ACC112 (cell line): ENCODE measurements at regions not wholly inside any gene's neighbourhood (a gene's known extent, or its start where the extent isn't known, plus 50 kb on each side); places are given as distances from the start of the nearest gene placed in this dataset.

Experiments used
- H2AFZ ChIP-seq: fragments of 200-600 bp; sonication (generic); one replicate; pipeline ENCODE4 v1.6.0; 2017; ENCODE audit warnings: antibody characterized with exemption, low read length; ENCODE audit not compliant: unreplicated experiment
- H3K27ac ChIP-seq: fragments of 200-600 bp; sonication (generic); 2 replicates; pipeline ENCODE4 v1.5.1; 2014; ENCODE audit warnings: low read depth, mild to moderate bottlenecking, antibody characterized with exemption, low read length, moderate library complexity
- H3K27me3 ChIP-seq: fragments of 200-600 bp; sonication (generic); 2 replicates; pipeline ENCODE4 v1.6.1; 2014; ENCODE audit warnings: mild to moderate bottlenecking, antibody characterized with exemption, low read length, moderate library complexity, mixed read lengths; ENCODE audit not compliant: insufficient read depth
- H3K36me3 ChIP-seq: fragments of 200-600 bp; sonication (generic); 2 replicates; pipeline ENCODE4 v1.6.1; 2016; ENCODE audit warnings: mild to moderate bottlenecking, antibody characterized with exemption, low read length, moderate library complexity, mixed read lengths; ENCODE audit not compliant: insufficient read depth
- H3K4me1 ChIP-seq: fragments of 200-600 bp; sonication (generic); one replicate; pipeline ENCODE4 v1.6.1; 2016; ENCODE audit warnings: low read length, mixed read lengths; ENCODE audit not compliant: insufficient read depth, unreplicated experiment, control insufficient read depth
- H3K4me3 ChIP-seq: fragments of 200-600 bp; sonication (generic); 2 replicates; pipeline ENCODE4 v1.5.1; 2014; ENCODE audit warnings: mild to moderate bottlenecking, low read depth, low read length
- H3K79me2 ChIP-seq: fragments of 200-600 bp; sonication (generic); one replicate; pipeline ENCODE4 v1.6.0; 2016; ENCODE audit warnings: low read length; ENCODE audit not compliant: control insufficient read depth, unreplicated experiment, insufficient read depth

DNA sequence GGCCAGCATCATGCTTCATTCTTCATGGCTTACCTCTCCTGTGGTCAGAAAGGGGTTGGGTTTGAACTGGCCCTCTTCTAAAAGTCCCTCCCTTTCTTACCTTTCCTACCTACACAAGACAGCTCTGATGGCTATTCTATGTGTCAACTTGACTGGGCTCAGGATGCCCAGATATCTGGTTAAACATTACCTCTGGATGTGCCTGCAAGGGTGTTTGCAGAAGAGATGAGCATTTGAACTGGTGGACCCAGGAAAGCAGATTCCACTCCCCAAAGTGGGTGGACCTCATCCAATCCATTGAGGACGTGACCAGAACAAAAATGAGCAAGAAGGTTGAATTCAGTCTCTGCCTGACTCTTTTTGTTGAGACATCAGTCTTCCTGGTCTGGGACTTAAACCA, 79.0 kb upstream of the TCF7L2 start:
- no peak overlapping the region for H3K4me3 ChIP-seq
- 0 out of 2 replicates have a peak, but pooled peaks cover 4% of the 10 kb centered on the region for H3K36me3 ChIP-seq
- H3K27ac ChIP-seq = no peak overlapping the region
- H3K79me2 ChIP-seq = no peaks in the 10 kb centered on the region
- H3K4me1 ChIP-seq = peaks cover 7% of the 10 kb centered on the region
- no peaks in the 10 kb centered on the region for H3K27me3 ChIP-seq
- H2AFZ ChIP-seq = no peak overlapping the region

DNA sequence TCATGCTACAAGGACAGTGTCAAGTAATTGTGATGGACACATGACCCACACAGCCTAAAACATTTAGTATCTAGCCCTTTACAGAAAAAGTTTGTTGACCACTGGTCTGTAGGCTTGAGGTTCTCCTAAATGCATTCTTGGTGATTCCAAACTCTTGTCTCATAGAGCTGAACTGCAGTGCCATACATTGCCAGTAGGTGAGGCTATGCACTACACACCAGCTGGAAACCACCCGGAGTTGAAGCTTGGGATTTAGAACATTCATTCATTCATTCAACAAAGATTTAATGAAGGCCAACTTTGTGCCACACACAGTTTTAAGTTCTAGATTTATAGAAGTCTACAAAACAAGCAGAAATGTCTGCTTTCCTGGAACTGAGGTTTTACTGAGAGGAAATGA, 77.3 kb upstream of the TCF7L2 start:
- Histone ChIP-seq H3K36me3 (0 out of 2 replicates have a peak, but pooled peaks cover 4% of the 10 kb centered on the region), H3K79me2 (no peaks in the 10 kb centered on the region), H3K27me3 (no peaks in the 10 kb centered on the region), H3K27ac (no peak overlapping the region), H2AFZ (no peak overlapping the region), H3K4me1 (peaks cover 11% of the 10 kb centered on the region), H3K4me3 (no peak overlapping the region)

- no peaks in the 10 kb centered on the region for H3K79me2 ChIP-seq
- no peak overlapping the region for H3K4me3 ChIP-seq
- peaks cover 11% of the 10 kb centered on the region for H3K4me1 ChIP-seq
- no peak overlapping the region for H3K27ac ChIP-seq
- 0 out of 2 replicates have a peak, but pooled peaks cover 4% of the 10 kb centered on the region for H3K36me3 ChIP-seq
- no peaks in the 10 kb centered on the region for H3K27me3 ChIP-seq
- H2AFZ ChIP-seq = no peak overlapping the region
Measured at GRCh38 chr10:112873541-112873940, 76.5 kb upstream of the TCF7L2 start.

GRCh38 chr10:112874982-112875381, 75.1 kb upstream of the TCF7L2 start:
- H3K4me3 ChIP-seq = no peak overlapping the region
- H3K27ac ChIP-seq = no peak overlapping the region
- H3K79me2 ChIP-seq = no peaks in the 10 kb centered on the region
- H3K4me1 ChIP-seq = peaks cover 11% of the 10 kb centered on the region
- H3K27me3 ChIP-seq = no peaks in the 10 kb centered on the region
- H2AFZ ChIP-seq = no peak overlapping the region
- H3K36me3 ChIP-seq = 0 out of 2 replicates have a peak, but pooled peaks cover 4% of the 10 kb centered on the region

GRCh38 chr10:112875476-112876267, 74.4 kb upstream of the TCF7L2 start:
- Histone ChIP-seq H2AFZ (no peak overlapping the region), H3K27ac (no peak overlapping the region), H3K4me3 (peak overlapping the region; percentile 19; the same call in 1 of the 2 replicates), H3K27me3 (no peaks in the 10 kb centered on the region), H3K36me3 (0 out of 2 replicates have a peak, but pooled peaks cover 4% of the 10 kb centered on the region), H3K79me2 (no peaks in the 10 kb centered on the region), H3K4me1 (peaks cover 11% of the 10 kb centered on the region)

DNA sequence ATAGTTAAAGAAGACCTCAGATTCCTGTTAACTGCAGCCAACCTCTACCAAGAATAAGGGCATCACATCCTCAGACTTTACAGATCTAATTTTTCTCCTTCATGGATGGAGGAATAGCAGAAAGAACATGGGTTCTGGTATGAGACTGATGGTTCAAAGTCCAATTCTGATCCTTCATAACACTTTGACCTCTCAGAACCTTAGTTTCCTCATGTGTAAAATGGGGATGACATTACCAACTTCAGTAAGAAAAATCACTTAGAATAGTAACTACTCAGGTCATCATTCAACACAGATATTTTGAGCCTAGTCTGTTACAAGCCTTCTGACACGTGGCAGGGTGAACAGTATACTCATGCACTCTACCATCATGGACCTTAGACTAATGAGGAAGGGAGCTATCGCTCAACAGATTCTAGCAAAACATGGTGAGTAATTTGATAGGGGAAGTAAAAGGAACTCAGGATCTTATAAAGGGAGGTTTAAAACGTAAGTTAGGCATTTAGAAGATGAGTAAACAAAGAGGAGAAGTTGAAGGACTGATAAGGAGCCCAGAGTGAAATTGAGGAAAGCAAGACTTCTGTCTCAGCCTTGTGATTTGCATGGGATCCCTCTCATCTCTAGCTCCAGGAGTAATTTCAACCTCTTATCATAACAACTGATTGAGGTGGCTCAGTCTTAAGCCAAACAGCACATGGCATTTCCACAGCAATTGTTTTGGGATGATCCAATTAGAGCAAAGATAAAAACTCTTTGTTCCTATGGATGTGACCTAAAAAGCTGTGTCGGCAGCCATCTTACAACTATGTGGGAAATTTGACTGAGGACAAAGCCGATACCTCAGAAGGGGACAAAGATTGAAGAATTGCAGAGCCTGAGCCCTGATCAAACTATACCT, 69.2 kb upstream of the TCF7L2 start:
- H3K4me3 ChIP-seq = no peak overlapping the region
- H2AFZ ChIP-seq = no peak overlapping the region
- peaks cover 14% of the 10 kb centered on the region; the same call in 1 of the 2 replicates for H3K27me3 ChIP-seq
- H3K4me1 ChIP-seq = peaks cover 6% of the 10 kb centered on the region
- no peaks in the 10 kb centered on the region for H3K36me3 ChIP-seq
- H3K79me2 ChIP-seq = no peaks in the 10 kb centered on the region
- no peak overlapping the region for H3K27ac ChIP-seq

- Histone ChIP-seq H3K36me3 (no peaks in the 10 kb centered on the region), H3K79me2 (no peaks in the 10 kb centered on the region), H2AFZ (no peak overlapping the region), H3K4me3 (no peak overlapping the region), H3K4me1 (no peaks in the 10 kb centered on the region), H3K27me3 (peaks cover 17% of the 10 kb centered on the region; the same call in 1 of the 2 replicates), H3K27ac (no peak overlapping the region)
Measured at GRCh38 chr10:112883360-112884178, 66.5 kb upstream of the TCF7L2 start.

DNA sequence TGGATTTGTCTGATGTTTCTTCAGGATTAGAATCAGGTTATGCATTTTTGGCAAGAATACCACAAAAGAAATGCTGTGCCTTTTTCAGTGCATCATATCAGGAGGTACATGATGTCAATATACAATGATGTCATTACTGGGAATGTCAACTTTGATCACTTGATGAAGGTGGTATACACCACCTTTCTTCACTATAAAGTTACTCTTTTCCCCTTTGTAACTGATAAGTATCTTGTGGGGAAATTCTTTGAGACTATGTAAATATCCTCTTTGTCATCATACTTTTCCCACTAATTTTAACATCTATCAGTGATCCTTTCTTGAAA, 65.9 kb upstream of the TCF7L2 start:
- H3K36me3 ChIP-seq = no peaks in the 10 kb centered on the region
- H3K4me3 ChIP-seq = no peak overlapping the region
- no peak overlapping the region for H2AFZ ChIP-seq
- no peaks in the 10 kb centered on the region for H3K4me1 ChIP-seq
- H3K27ac ChIP-seq = no peak overlapping the region
- peaks cover 17% of the 10 kb centered on the region; the same call in 1 of the 2 replicates for H3K27me3 ChIP-seq
- H3K79me2 ChIP-seq = no peaks in the 10 kb centered on the region

GRCh38 chr10:112886463-112886862, 63.6 kb upstream of the TCF7L2 start:
- Histone ChIP-seq H3K4me3 (no peak overlapping the region), H3K27ac (no peak overlapping the region), H3K27me3 (peaks cover 23% of the 10 kb centered on the region; the same call in 1 of the 2 replicates), H3K4me1 (no peaks in the 10 kb centered on the region), H3K36me3 (no peaks in the 10 kb centered on the region), H2AFZ (no peak overlapping the region), H3K79me2 (no peaks in the 10 kb centered on the region)

DNA sequence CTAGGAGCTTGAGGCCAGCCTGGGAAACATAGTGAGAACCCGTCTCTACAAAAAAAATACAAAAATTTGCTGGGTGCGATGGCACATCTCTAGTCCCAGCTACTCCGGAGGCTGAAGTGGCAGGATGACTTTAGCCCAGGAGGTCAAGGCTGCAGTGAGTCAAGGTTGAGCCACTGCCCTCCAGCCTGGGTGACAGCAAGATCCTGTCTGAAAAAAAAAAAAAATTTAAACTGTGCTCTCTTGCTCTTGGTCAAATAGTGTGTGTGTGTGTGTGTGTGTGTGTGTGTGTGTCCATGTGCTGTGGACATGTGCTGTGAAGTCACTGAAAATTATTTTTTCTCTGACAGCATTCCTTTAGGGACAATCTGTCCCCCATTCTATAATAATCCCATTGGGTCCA, 62.1 kb upstream of the TCF7L2 start:
- Histone ChIP-seq H3K79me2 (no peaks in the 10 kb centered on the region), H3K27me3 (peaks cover 26% of the 10 kb centered on the region; the same call in 1 of the 2 replicates), H3K4me3 (no peak overlapping the region), H3K27ac (no peak overlapping the region), H3K4me1 (no peaks in the 10 kb centered on the region), H2AFZ (no peak overlapping the region), H3K36me3 (no peaks in the 10 kb centered on the region)
